VCaP (cell line): ENCODE measurements at regions not wholly inside any gene's neighbourhood (a gene's known extent, or its start where the extent isn't known, plus 50 kb on each side); places are given as distances from the start of the nearest gene placed in this dataset.

Experiments
- H3K27ac ChIP-seq: fragments of 450-650 bp; 2 replicates; pipeline ENCODE4 v1.5.1; 2017
- TF ChIP-seq, protein P1 (sequence below): fragments of 450-650 bp; conservative IDR thresholded peaks from 2 replicates; pipeline ENCODE4 v1.5.1; 2017; ENCODE audit warnings: mild to moderate bottlenecking, moderate library complexity

GRCh38 chr16:85998171-85998867 lies 99.4 kb downstream of the IRF8 start:
- TF ChIP-seq, protein P1, sequence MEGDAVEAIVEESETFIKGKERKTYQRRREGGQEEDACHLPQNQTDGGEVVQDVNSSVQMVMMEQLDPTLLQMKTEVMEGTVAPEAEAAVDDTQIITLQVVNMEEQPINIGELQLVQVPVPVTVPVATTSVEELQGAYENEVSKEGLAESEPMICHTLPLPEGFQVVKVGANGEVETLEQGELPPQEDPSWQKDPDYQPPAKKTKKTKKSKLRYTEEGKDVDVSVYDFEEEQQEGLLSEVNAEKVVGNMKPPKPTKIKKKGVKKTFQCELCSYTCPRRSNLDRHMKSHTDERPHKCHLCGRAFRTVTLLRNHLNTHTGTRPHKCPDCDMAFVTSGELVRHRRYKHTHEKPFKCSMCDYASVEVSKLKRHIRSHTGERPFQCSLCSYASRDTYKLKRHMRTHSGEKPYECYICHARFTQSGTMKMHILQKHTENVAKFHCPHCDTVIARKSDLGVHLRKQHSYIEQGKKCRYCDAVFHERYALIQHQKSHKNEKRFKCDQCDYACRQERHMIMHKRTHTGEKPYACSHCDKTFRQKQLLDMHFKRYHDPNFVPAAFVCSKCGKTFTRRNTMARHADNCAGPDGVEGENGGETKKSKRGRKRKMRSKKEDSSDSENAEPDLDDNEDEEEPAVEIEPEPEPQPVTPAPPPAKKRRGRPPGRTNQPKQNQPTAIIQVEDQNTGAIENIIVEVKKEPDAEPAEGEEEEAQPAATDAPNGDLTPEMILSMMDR, result no peak
- H3K27ac ChIP-seq, result no peak overlapping the region

DNA sequence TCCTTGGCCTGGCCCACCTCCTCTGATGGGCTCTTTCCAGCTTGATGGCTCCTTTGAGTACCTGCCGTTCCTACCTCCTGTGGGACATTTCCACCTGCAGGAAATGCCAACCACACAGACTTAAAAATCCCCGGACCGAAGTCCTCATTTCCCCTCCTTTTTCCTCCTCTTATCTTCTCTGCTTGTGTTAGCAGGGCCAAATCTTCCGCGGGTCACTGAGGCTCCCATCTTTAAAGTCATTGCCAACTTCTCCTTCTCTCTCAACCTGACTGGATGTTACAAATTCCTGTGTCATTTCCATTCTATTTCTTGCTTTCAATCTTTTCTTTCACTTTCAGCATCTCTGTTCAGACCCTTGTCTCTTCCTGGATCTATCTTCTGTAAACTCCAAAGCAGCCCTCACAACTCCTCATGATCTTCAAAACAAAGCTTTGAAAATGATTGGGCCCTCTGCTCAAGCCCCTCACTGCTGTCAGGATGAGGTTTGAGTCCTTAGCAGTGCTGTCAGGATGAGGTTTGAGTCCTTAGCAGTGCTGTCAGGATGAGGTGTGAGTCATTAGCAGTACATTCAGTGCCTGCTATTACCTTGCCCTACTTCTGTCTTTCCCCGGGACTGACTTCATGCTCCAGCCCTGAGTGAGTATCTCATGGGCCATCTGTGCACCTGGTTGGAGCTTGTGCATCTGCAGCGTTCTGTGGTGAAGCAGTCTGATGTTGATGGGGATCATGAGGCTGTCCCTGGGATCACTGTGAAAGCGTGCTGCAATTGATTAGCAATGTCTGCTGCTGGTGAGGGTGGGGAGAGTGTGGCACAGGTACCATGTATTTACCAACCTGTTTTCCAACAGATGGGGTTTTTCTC lies 100.1 kb downstream of the IRF8 start:
- TF ChIP-seq, protein P1, result no peak
- no peak overlapping the region for H3K27ac ChIP-seq

- H3K27ac ChIP-seq, result no peak overlapping the region
- TF ChIP-seq, protein P1, result no peak
Observed at GRCh38 chr16:85999778-86000177, 100.8 kb downstream of the IRF8 start.

DNA sequence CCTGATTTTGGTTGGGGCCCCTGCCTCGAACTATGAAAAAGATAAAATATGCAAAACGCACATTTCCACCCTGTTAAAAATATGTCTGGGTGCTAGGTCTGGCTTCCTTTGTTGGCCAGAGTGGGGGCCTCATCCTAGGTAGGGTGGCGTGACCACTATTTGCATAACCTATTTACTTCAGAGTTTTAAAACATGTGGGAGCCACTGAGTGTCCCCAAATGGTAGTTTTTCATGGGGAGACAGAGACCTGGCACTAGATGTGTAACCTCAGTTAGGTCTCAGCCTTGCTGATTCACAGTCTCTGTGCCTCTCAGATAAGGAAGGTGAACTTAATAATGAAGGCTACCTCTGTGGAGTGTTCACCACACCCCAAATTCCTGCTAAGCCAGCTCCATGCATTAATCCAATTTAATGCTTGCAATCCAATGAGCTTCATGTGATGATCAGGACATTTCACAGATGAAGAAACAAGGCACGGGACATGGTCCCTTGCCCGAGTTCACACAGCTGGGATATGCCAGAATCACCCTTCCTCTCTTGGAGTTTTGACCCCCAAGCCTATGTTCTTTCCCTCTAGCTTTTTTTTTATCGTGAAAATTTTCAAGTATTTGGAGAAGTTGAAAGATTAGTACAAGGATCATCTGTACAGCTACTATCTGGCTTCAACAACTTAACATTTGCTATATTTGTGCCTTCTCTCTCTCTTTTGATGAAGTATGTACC lies 103.4 kb downstream of the IRF8 start:
- TF ChIP-seq, protein P1, result no peak
- no peak overlapping the region for H3K27ac ChIP-seq

GRCh38 chr16:86007524-86007923 lies 108.6 kb downstream of the IRF8 start:
- H3K27ac ChIP-seq, result no peak overlapping the region
- TF ChIP-seq, protein P1, result no peak

DNA sequence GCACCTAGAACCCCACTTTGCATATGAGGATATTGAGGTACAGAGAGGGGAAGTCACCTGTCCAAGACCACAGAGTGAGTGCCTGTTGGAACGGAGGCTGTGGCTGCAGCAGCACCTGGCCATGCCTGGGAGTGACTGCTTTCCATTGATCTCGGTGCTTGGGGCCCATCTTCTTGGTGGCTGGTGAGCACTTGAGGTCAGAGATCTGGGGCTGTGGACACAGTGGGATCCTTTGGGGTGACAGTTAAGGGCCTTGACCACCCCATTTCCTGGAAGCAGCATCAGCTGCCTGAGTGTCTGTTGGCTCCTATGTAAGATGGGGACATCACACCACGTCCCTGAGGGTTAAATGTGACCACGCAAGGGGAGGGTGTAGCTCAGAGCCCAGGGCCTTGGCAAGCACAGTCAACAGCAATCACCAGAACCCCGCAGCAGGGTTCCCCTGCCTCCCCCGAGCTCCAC lies 111.7 kb downstream of the IRF8 start:
- TF ChIP-seq, protein P1, result no peak
- H3K27ac ChIP-seq, result no peak overlapping the region

GRCh38 chr16:86011532-86011931 lies 112.6 kb downstream of the IRF8 start:
- no peak overlapping the region for H3K27ac ChIP-seq
- TF ChIP-seq, protein P1, result no peak
